GM19438 (cell line): ENCODE measurements at regions not wholly inside any gene's neighbourhood (a gene's known extent, or its start where the extent isn't known, plus 50 kb on each side); places are given as distances from the start of the nearest gene placed in this dataset.
"Not testable (repeated sequence)": the region's sequence is repeated elsewhere in the genome, so short reads cannot be mapped to it uniquely, and the experiment has no call there.

Experiments used
- ATAC-seq: cut with Tn5 transposase; IDR thresholded peaks from one replicate; pipeline ENCODE4 v1.9.1; 2021; ENCODE audit warnings: low read depth; ENCODE audit not compliant: unreplicated experiment

GRCh38 chr6:12602951-12603672 lies 113.5 kb upstream of the PHACTR1 start:
- no peak for ATAC-seq

- ATAC-seq = no peak
Observed at GRCh38 chr6:12603673-12604049, 112.9 kb upstream of the PHACTR1 start.

- ATAC-seq = peak; percentile 40
Observed at GRCh38 chr6:12605888-12606345, 110.7 kb upstream of the PHACTR1 start.

GRCh38 chr6:12606616-12607015 lies 110.0 kb upstream of the PHACTR1 start:
- ATAC-seq = no peak

GRCh38 chr6:12608016-12608860 lies 108.3 kb upstream of the PHACTR1 start:
- ATAC-seq = peak; percentile 68

GRCh38 chr6:12608874-12609273 lies 107.7 kb upstream of the PHACTR1 start:
- ATAC-seq = no peak

- ATAC-seq = no peak
Observed at GRCh38 chr6:12609751-12610150, 106.8 kb upstream of the PHACTR1 start.

- ATAC-seq = no peak
Observed at GRCh38 chr6:12610862-12611261, 105.7 kb upstream of the PHACTR1 start.

GRCh38 chr6:12613811-12614210 lies 102.8 kb upstream of the PHACTR1 start:
- ATAC-seq = no peak

GRCh38 chr6:12614456-12614855 lies 102.1 kb upstream of the PHACTR1 start:
- no peak for ATAC-seq

- ATAC-seq = no peak
Observed at GRCh38 chr6:12618296-12618695, 98.3 kb upstream of the PHACTR1 start.

- no peak for ATAC-seq
Observed at GRCh38 chr6:12621754-12622153, 94.8 kb upstream of the PHACTR1 start.

GRCh38 chr6:12622566-12622965 lies 94.0 kb upstream of the PHACTR1 start:
- ATAC-seq = no peak

- no peak for ATAC-seq
Observed at GRCh38 chr6:12624142-12624837, 92.3 kb upstream of the PHACTR1 start.

GRCh38 chr6:12627053-12627452 lies 89.5 kb upstream of the PHACTR1 start:
- no peak for ATAC-seq

- ATAC-seq = no peak
Observed at GRCh38 chr6:12628327-12628726, 88.2 kb upstream of the PHACTR1 start.

- ATAC-seq = not testable (repeated sequence)
Observed at GRCh38 chr6:12633746-12634145, 82.8 kb upstream of the PHACTR1 start.

- ATAC-seq = no peak
Observed at GRCh38 chr6:12635375-12635774, 81.2 kb upstream of the PHACTR1 start.

- no peak for ATAC-seq
Observed at GRCh38 chr6:12635813-12636212, 80.8 kb upstream of the PHACTR1 start.

- ATAC-seq = no peak
Observed at GRCh38 chr6:12636336-12636735, 80.2 kb upstream of the PHACTR1 start.

GRCh38 chr6:12637960-12638641 lies 78.5 kb upstream of the PHACTR1 start:
- no peak for ATAC-seq
